ENCODE measurements at regions not wholly inside any gene's neighbourhood (a gene's known extent, or its start where the extent isn't known, plus 50 kb on each side); places are given as distances from the start of the nearest gene placed in this dataset.

DNA sequence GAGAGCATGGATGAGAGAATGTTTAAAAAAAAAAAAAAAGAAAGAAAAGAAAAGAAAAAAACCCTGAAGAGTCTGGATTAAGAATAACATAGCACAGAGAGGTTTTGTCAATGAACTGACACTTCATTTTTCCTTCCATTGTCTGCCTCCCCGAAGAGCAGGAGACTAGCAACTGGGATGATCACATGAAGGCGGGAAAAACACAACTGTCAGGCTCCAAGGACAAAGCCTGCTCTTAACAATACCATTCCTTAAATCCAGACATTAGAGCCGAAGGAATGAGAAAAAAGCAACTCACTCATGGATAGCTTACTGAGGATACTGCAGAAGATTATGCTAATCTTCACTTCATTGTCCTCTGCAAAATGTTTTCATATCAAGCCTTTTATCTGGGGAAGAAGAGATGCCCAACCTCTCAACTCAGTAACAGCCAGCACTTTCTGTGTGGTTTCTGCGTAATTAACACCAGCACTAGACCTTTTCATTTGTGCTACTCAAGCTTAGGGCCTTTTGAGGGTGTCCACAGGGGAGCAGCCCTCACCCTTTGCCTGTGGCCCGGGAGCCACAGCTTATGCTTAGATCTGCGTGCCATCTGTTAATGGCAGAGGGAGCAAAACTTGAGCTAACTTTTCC, 182.3 kb downstream of the BARHL2 start:
- Histone ChIP-seq H3K36me3 (no peaks in the 10 kb centered on the region), H3K9me3 (no peaks in the 10 kb centered on the region), H3K4me3 (no peak overlapping the region), H3K27ac (no peak overlapping the region), H3K27me3 (no peaks in the 10 kb centered on the region), H3K4me1 (no peaks in the 10 kb centered on the region)
- TF ChIP-seq, protein P1, sequence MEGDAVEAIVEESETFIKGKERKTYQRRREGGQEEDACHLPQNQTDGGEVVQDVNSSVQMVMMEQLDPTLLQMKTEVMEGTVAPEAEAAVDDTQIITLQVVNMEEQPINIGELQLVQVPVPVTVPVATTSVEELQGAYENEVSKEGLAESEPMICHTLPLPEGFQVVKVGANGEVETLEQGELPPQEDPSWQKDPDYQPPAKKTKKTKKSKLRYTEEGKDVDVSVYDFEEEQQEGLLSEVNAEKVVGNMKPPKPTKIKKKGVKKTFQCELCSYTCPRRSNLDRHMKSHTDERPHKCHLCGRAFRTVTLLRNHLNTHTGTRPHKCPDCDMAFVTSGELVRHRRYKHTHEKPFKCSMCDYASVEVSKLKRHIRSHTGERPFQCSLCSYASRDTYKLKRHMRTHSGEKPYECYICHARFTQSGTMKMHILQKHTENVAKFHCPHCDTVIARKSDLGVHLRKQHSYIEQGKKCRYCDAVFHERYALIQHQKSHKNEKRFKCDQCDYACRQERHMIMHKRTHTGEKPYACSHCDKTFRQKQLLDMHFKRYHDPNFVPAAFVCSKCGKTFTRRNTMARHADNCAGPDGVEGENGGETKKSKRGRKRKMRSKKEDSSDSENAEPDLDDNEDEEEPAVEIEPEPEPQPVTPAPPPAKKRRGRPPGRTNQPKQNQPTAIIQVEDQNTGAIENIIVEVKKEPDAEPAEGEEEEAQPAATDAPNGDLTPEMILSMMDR (IDR thresholded peaks at IDR 0.05), result no peak
- no peak for FAIRE-seq
- intact Hi-C loops (cut with DNase I), result no loop called here
- no peak for ATAC-seq
- WGBS, 2 donors, result 46 to 47% methylated on average over 6 of the region's 6 CpGs
- DNase-seq, result no peak

DNA sequence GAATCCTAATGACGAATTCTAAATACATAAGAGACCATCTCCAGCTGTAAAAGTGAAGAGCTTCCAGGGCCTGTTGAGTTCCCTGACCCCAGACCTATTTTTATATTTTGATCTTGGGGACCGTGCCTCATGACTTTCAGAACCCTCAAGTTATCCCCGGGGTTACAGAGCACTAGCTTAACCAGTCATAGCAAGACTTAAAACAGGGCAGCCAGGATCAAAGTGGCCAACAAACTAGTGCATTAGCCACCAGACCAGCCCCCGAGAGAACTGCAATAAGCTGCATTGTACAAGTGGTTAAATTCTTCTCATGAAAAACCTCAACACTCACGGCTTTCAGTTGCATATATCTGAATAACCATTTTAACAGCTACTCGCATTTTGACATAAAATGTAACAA, 183.0 kb downstream of the BARHL2 start:
- TF ChIP-seq, protein P1 (IDR thresholded peaks at IDR 0.05), result no peak
- FAIRE-seq, result no peak
- ATAC-seq, result no peak
- Histone ChIP-seq H3K36me3 (no peaks in the 10 kb centered on the region), H3K4me3 (no peak overlapping the region), H3K27me3 (no peaks in the 10 kb centered on the region), H3K27ac (no peak overlapping the region), H3K9me3 (no peaks in the 10 kb centered on the region), H3K4me1 (no peaks in the 10 kb centered on the region)
- 63 to 66% methylated on average over 6 of the region's 6 CpGs for WGBS, 2 donors
- no peak for DNase-seq
- intact Hi-C loops (cut with DNase I), result no loop called here

DNA sequence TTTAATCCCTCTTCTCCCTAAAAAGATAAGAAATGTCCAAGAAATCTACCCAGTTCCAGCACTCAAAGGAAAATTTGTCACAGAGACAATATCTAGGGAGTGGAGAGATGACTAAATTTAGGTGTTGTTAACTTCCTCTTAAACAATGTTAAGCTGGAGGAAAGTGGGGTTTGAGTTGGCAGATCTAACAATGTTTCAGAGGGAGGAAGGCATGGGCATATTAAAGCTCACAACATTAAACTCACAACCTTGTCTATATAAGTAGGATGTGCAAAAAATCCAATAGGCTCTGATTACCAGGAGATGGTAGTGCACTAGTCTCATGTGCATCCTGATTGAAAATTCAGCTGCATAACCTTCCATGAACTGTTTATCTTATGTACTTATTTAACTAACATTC, 190.1 kb downstream of the BARHL2 start:
- DNase-seq (no peak), ATAC-seq (no peak), FAIRE-seq (no peak)
- H3K4me3 ChIP-seq, result no peak overlapping the region
- H3K9me3 ChIP-seq, result no peaks in the 10 kb centered on the region
- H3K36me3 ChIP-seq, result no peaks in the 10 kb centered on the region
- no peak overlapping the region for H3K27ac ChIP-seq
- TF ChIP-seq, protein P1 (IDR thresholded peaks at IDR 0.05), result no peak
- intact Hi-C loops (cut with DNase I), result no loop called here
- H3K27me3 ChIP-seq, result no peaks in the 10 kb centered on the region
- H3K4me1 ChIP-seq, result no peaks in the 10 kb centered on the region

DNA sequence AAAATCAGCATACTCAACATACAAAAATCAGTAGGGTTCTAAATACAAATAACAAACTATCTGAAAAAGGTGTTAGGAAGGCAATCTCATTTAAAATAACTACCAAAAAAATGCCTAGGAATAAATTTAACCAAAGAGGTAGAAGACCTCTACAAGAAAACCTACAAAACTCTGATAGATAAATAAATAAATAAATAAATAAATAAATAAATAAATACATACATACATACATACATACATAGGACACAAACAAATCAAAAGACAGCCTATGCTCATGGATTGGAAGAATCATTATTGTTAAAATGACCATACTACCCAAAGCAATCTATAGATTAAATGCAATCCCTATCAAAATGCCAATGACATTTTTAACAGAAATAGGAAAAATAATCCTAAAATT, 194.7 kb downstream of the BARHL2 start:
- Histone ChIP-seq H3K9me3 (no peaks in the 10 kb centered on the region), H3K27ac (no peak overlapping the region), H3K4me3 (no peak overlapping the region), H3K36me3 (no peaks in the 10 kb centered on the region), H3K27me3 (no peaks in the 10 kb centered on the region), H3K4me1 (no peaks in the 10 kb centered on the region)
- intact Hi-C loops (cut with DNase I), result no loop called here
- no peak for FAIRE-seq
- TF ChIP-seq, protein P1 (IDR thresholded peaks at IDR 0.05), result no peak
- DNase-seq, result no peak
- no peak for ATAC-seq

DNA sequence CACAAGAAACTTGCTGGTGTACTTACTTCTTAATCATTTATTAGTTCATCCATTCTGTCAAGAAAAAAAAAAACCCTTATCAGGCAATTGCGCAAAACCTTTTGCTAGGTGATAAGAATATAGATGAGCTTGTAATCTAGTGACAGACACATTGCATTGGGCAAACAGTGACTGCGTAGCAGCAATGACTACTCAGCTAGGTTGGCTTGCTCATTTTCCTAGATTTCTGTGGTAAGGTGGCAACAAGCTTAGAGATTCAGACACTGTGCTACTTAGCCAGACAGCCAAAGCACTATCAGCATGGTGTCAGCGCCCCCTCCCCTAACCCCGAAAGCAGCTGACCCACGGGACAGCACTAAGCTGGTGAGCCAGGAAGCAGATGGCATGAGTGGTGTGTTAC, 203.1 kb downstream of the BARHL2 start:
- H3K4me1 ChIP-seq, result no peaks in the 10 kb centered on the region
- TF ChIP-seq, protein P1 (IDR thresholded peaks at IDR 0.05), result no peak
- DNase-seq (no peak), FAIRE-seq (no peak), ATAC-seq (no peak)
- H3K4me3 ChIP-seq, result no peak overlapping the region
- H3K27me3 ChIP-seq, result no peaks in the 10 kb centered on the region
- no peak overlapping the region for H3K27ac ChIP-seq
- H3K36me3 ChIP-seq, result no peaks in the 10 kb centered on the region
- 46 to 55% methylated on average over 5 of the region's 5 CpGs for WGBS, 2 donors
- H3K9me3 ChIP-seq, result no peaks in the 10 kb centered on the region
- intact Hi-C loops (cut with DNase I), result no loop called here

Data from pancreas (tissue), 10 donors.